Activated CD8-positive, alpha-beta T cell treated with anti-CD3 and anti-CD28 coated beads for 36 hours (primary cell): ENCODE measurements at regions not wholly inside any gene's neighbourhood (a gene's known extent, or its start where the extent isn't known, plus 50 kb on each side); places are given as distances from the start of the nearest gene placed in this dataset.

Experiments used
- ATAC-seq: fragments of 200-7000 bp; cut with Tn5 transposase; one replicate; pipeline ENCODE4 v1.10.0; 2021; ENCODE audit warnings: mild to moderate bottlenecking, moderate library complexity
- CTCF ChIA-PET: fragments of 350-600 bp; sonication (Branson Sonifier 250); formaldehyde crosslinking; loops from one replicate; lab custom pipeline; 2021; ENCODE audit warnings: antibody characterized with exemption; lab: Charles Lee
- POLR2A ChIA-PET: fragments of 350-600 bp; sonication (Branson Sonifier 250); formaldehyde crosslinking; loops from one replicate; lab custom pipeline; 2021; ENCODE audit warnings: antibody characterized with exemption; lab: Charles Lee
- DNase-seq: peaks from one replicate; pipeline ENCODE4 v3.0.0-alpha.2; 2020
- H3K27ac Mint-ChIP-seq: one replicate; pipeline ENCODE4 v1.8.0; 2021; ENCODE audit warnings: mild to moderate bottlenecking, mixed read lengths
- H3K27me3 Mint-ChIP-seq: one replicate; pipeline ENCODE4 v1.8.0; 2021; ENCODE audit warnings: mixed read lengths
- H3K36me3 Mint-ChIP-seq: one replicate; pipeline ENCODE4 v1.8.0; 2021; ENCODE audit warnings: low read depth, mixed read lengths
- H3K4me1 Mint-ChIP-seq: one replicate; pipeline ENCODE4 v1.8.0; 2021; ENCODE audit warnings: low read depth, mixed read lengths
- H3K4me3 Mint-ChIP-seq: one replicate; pipeline ENCODE4 v1.8.0; 2021; ENCODE audit warnings: mild to moderate bottlenecking, moderate library complexity, mixed read lengths
- H3K9me3 Mint-ChIP-seq: one replicate; pipeline ENCODE4 v1.8.0; 2021; ENCODE audit warnings: mixed read lengths
- CTCF ChIP-seq: fragments of 200-600 bp; IDR thresholded peaks from one replicate; pipeline ENCODE4 v1.8.0; 2022; ENCODE audit warnings: antibody characterized with exemption, mild to moderate bottlenecking
- intact Hi-C: fragments of 100-400 bp; cut with micrococcal nuclease; formaldehyde crosslinking; loops from one replicate; pipeline ENCODE4 v1.10.0; 2022

GRCh38 chr2:76633276-76633921, 888.8 kb downstream of the LRRTM4 start:
- ChIA-PET CTCF (interaction anchor here (1.8 kb wide), 1 partner anchor 40 kb away, joined by 3 read pairs; no protein-coding TSS in a partner anchor), POLR2A (no interaction called here)
- Mint-ChIP-seq H3K36me3 (no peaks in the 10 kb centered on the region), H3K4me3 (no peak overlapping the region), H3K27ac (no peak overlapping the region), H3K4me1 (no peaks in the 10 kb centered on the region), H3K9me3 (no peaks in the 10 kb centered on the region), H3K27me3 (no peaks in the 10 kb centered on the region)
- intact Hi-C loops: no loop called here
- ATAC-seq (no peak), DNase-seq (no peak)
- no peak for TF ChIP-seq CTCF

- Mint-ChIP-seq H3K27me3 (no peaks in the 10 kb centered on the region), H3K27ac (no peak overlapping the region), H3K9me3 (peaks cover 4% of the 10 kb centered on the region), H3K36me3 (no peaks in the 10 kb centered on the region), H3K4me3 (no peak overlapping the region), H3K4me1 (no peaks in the 10 kb centered on the region)
- intact Hi-C loops: no loop called here
- DNase-seq: no peak
- no peak for ATAC-seq
- ChIA-PET POLR2A (no interaction called here), CTCF (no interaction called here)
- TF ChIP-seq CTCF: no peak
Measured at GRCh38 chr2:76625101-76625500, 897.1 kb downstream of the LRRTM4 start.

- Mint-ChIP-seq H3K36me3 (no peaks in the 10 kb centered on the region), H3K4me3 (no peak overlapping the region), H3K9me3 (peaks cover 2% of the 10 kb centered on the region), H3K27me3 (no peaks in the 10 kb centered on the region), H3K27ac (no peak overlapping the region), H3K4me1 (no peaks in the 10 kb centered on the region)
- intact Hi-C loops: no loop called here
- ATAC-seq (no peak), DNase-seq (no peak)
- ChIA-PET CTCF (interaction anchor here (1.6 kb wide), 1 partner anchor 13 kb away, joined by 4 read pairs; no protein-coding TSS in a partner anchor), POLR2A (interaction anchor here (0.7 to 0.8 kb wide), 2 partner anchors 135 to 1283 kb away, joined by 3 read pairs; no protein-coding TSS in a partner anchor)
- no peak for TF ChIP-seq CTCF
Measured at GRCh38 chr2:76613330-76613729, 902.6 kb upstream of the GCFC2 start.

- ATAC-seq: no peak
- intact Hi-C loops: no loop called here
- Mint-ChIP-seq H3K4me3 (no peak overlapping the region), H3K9me3 (peaks cover 2% of the 10 kb centered on the region), H3K4me1 (no peaks in the 10 kb centered on the region), H3K36me3 (no peaks in the 10 kb centered on the region), H3K27me3 (no peaks in the 10 kb centered on the region), H3K27ac (no peak overlapping the region)
- no peak for TF ChIP-seq CTCF
- CTCF ChIA-PET: interaction anchor here (1.6 kb wide), 1 partner anchor 12 kb away, joined by 4 read pairs; no protein-coding TSS in a partner anchor
- POLR2A ChIA-PET: interaction anchor here (0.8 kb wide), 1 partner anchor 135 kb away, joined by 3 read pairs; no protein-coding TSS in a partner anchor
- no peak for DNase-seq
Measured at GRCh38 chr2:76612764-76613163, 902.0 kb upstream of the GCFC2 start.

- H3K4me1 Mint-ChIP-seq: no peaks in the 10 kb centered on the region
- DNase-seq (no peak), ATAC-seq (no peak)
- POLR2A ChIA-PET: no interaction called here
- H3K27ac Mint-ChIP-seq: no peak overlapping the region
- intact Hi-C loops: no loop called here
- CTCF ChIA-PET: no interaction called here
- H3K36me3 Mint-ChIP-seq: no peaks in the 10 kb centered on the region
- peaks cover 2% of the 10 kb centered on the region for H3K9me3 Mint-ChIP-seq
- no peaks in the 10 kb centered on the region for H3K27me3 Mint-ChIP-seq
- no peak for TF ChIP-seq CTCF
- H3K4me3 Mint-ChIP-seq: no peak overlapping the region
Measured at GRCh38 chr2:76610451-76610850, 899.7 kb upstream of the GCFC2 start.
